ENCODE measurements at regions not wholly inside any gene's neighbourhood (a gene's known extent, or its start where the extent isn't known, plus 50 kb on each side); places are given as distances from the start of the nearest gene placed in this dataset.

DNA sequence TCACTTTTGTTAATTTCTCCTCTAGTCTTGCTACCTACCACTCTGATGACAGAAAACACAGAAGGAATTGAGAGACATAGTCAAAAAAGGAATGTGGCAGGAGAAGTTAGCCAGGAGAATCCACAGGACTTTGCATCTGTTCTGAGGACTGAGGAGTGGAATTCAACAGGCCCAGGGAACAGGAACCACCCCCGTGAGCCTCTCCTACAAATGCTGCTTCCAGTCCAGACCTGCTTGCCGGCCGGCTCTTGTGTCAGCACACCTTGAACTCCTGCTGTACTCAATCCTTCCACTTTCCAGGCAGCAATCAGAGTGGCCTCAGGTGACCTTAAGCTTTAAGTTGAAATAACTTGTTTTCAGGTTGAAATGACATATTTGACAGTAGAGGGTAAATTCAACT lies 903.1 kb downstream of the BCL11B start:
- no peaks in the 10 kb centered on the region for H3K9me1 ChIP-seq (replicated peaks; ENCODE audit: control insufficient read depth, extremely low read depth, insufficient read depth, low read length)
- intact Hi-C loops (cut with micrococcal nuclease) (no loop called here), dilution Hi-C loops (cut with MboI; ENCODE audit: extremely low pct_ligation_motif_present, low sequenced_read_pairs) (no loop called here)
- no peaks in the 10 kb centered on the region for H4K20me1 ChIP-seq (replicated peaks; ENCODE audit: control insufficient read depth, extremely low read depth, insufficient read depth, low read length)
- H3K27me3 ChIP-seq (ENCODE audit: control insufficient read depth in 2 of 2, insufficient read depth in 2 of 2, low read length in 2 of 2), result no peaks in the 10 kb centered on the region
- peaks cover 3% of the 10 kb centered on the region for H3K9me3 ChIP-seq (replicated peaks; ENCODE audit: control insufficient read depth, insufficient read depth, low read length)
- no peak for DNase-seq (ENCODE audit: low read depth, low spot score)
- TF ChIP-seq POLR2A (IDR thresholded peaks at IDR 0.05; ENCODE audit: low read depth, low read length) (no peak), EZH2 (IDR thresholded peaks at IDR 0.05; ENCODE audit: borderline replicate concordance, low read depth, low read length, severe bottlenecking) (no peak), FOS (IDR thresholded peaks at IDR 0.05; ENCODE audit: borderline replicate concordance, insufficient read depth, low read length) (no peak), CTCF (IDR thresholded peaks at IDR 0.05; ENCODE audit: extremely low read depth in 1 of 2, insufficient read depth in 1 of 2, low read depth in 1 of 2, low read length in 2 of 2) (no peak), MYC (IDR thresholded peaks at IDR 0.05; ENCODE audit: low read depth, low read length) (no peak), GATA2 (IDR thresholded peaks at IDR 0.05; ENCODE audit: insufficient read depth, insufficient read length, low read depth, low read length) (no peak), POLR2AphosphoS5 (IDR thresholded peaks at IDR 0.05; ENCODE audit: insufficient read depth, low read depth, low read length) (no peak), JUN (IDR thresholded peaks at IDR 0.05; ENCODE audit: borderline replicate concordance, insufficient read depth, insufficient read length, low read depth) (no peak)
- TF ChIP-seq, protein P1, sequence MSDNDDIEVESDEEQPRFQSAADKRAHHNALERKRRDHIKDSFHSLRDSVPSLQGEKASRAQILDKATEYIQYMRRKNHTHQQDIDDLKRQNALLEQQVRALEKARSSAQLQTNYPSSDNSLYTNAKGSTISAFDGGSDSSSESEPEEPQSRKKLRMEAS (IDR thresholded peaks at IDR 0.05; ENCODE audit: insufficient read depth, insufficient read length), result no peak
- no peaks in the 10 kb centered on the region for H3K4me1 ChIP-seq (ENCODE audit: control insufficient read depth, extremely low read depth, insufficient read depth, low read length)
- H3K4me3 ChIP-seq (replicated peaks in 1 of 3; ENCODE audit: insufficient read depth in 1 of 3, low read depth in 1 of 3, low read length in 3 of 3), result no peak overlapping the region
- H3K9ac ChIP-seq (replicated peaks; ENCODE audit: extremely low read depth, insufficient read depth, low read length), result no peak overlapping the region
- BruUV-seq (replicated peaks), result no TSS peak
- H3K27ac ChIP-seq (ENCODE audit: insufficient read depth, low read depth, low read length), result no peak overlapping the region
- FAIRE-seq, result no peak
- no peak overlapping the region for H3K4me2 ChIP-seq (ENCODE audit: insufficient read depth, low read length)
- H2AFZ ChIP-seq (ENCODE audit: low read depth, low read length), result no peak overlapping the region
- ChIA-PET POLR2A (no interaction called here), CTCF (no interaction called here)
- H3K79me2 ChIP-seq (ENCODE audit: control insufficient read depth, insufficient read depth, low read length), result no peaks in the 10 kb centered on the region
- no peaks in the 10 kb centered on the region for H3K36me3 ChIP-seq (ENCODE audit: control insufficient read depth in 2 of 2, extremely low read depth in 1 of 2, insufficient read depth in 2 of 2, low read length in 2 of 2)
